ENCODE measurements at regions not wholly inside any gene's neighbourhood (a gene's known extent, or its start where the extent isn't known, plus 50 kb on each side); places are given as distances from the start of the nearest gene placed in this dataset.
"Not testable (repeated sequence)": the region's sequence is repeated elsewhere in the genome, so short reads cannot be mapped to it uniquely, and the experiment has no call there.

DNA sequence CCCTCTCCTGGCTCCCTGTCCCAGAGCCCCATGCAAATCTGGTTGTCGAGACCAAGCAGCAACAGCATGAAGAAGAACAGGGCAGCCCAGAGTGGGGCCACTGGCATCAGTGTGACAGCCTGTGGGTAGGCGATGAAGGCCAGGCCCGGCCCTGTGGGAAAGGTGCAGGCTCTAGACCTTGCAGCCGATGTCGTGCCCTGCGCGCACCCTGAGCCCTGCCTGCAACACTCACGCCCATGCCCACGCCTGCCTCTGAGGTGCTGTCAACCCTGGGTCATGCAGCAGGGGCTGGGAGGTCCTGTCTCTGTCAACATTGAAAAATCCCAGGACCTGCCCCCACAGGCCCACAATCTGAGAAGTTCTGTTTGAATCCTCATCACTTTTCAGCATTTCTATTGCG is 204.0 kb upstream of the TP53TG3 start:
- H3K9me3 ChIP-seq; H3K27me3 ChIP-seq; H3K4me1 ChIP-seq; H3K36me3 ChIP-seq; DNase-seq (ENCODE audit: low spot score in 2 of 2); H3K4me3 ChIP-seq; intact Hi-C loops (cut with DNase I); H3K27ac ChIP-seq: not testable (repeated sequence)

DNA sequence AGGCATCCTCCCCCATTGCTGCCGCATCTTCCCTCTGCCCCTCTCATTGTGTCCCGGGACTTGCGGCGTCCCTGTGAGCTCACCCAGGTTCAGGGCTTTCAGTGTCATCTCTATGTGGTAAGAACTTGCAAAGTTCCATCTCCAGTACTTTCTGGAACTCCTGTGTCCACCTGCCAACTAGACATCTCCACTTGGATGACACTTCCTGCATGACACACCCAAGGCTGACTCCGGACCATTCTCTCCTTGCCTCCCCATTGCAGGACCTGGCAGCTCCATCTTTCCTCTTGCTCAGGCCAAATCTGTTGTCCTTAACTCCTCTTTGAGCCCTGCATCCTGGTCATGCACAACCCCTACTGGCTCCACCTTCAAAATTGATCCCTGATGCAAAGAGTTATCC is 200.8 kb upstream of the TP53TG3 start:
- H3K4me3 ChIP-seq; H3K27ac ChIP-seq; intact Hi-C loops (cut with DNase I); H3K9me3 ChIP-seq; H3K4me1 ChIP-seq; DNase-seq (ENCODE audit: low spot score in 2 of 2); H3K27me3 ChIP-seq; H3K36me3 ChIP-seq: not testable (repeated sequence)

DNA sequence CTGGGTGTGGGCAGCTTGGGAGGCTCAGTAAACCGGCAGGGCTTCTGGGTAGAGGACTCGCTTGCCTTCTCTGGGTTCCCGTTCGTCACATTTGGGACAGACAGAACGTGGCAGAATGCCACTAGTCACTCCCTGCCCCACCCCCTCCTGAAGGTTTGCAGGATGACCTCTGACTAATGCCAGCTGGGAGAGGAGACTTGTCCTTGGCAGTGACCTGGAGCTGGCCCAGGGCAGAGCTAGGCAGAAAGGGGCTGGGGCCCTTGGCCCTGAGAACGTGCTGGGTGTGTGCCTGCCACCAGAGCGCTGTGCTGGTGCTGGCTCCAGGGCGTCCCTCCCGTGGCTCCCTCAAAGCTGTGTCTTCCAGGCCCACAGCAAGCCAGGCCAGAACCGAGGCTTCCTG is 197.8 kb upstream of the TP53TG3 start:
- H3K27me3 ChIP-seq; H3K4me1 ChIP-seq; intact Hi-C loops (cut with DNase I); H3K9me3 ChIP-seq; DNase-seq (ENCODE audit: low spot score in 2 of 2); H3K4me3 ChIP-seq; H3K27ac ChIP-seq; H3K36me3 ChIP-seq: not testable (repeated sequence)

DNA sequence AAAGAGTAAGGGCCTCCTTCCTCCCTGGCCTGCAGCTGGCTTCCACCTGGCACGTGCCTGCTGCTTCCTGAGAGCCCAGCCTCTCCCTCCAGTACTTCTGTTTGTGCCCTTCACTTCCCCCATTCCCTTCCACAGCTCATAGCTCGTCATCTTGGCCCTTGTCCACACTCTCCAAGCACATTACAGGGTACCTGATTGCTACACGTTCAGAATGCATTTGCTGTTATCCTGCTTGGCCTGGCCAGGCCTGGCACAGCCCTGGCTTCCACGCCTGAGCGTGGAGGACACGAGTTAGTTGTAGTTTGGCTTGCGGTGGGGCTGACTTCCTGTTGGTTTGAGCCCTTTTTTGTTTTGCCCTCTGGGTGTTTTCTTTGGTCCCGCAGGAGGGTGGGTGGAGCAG is 197.2 kb upstream of the TP53TG3 start:
- H3K4me1 ChIP-seq; H3K27ac ChIP-seq; H3K4me3 ChIP-seq; H3K36me3 ChIP-seq; DNase-seq (ENCODE audit: low spot score in 2 of 2); H3K27me3 ChIP-seq; H3K9me3 ChIP-seq; intact Hi-C loops (cut with DNase I): not testable (repeated sequence)

DNA sequence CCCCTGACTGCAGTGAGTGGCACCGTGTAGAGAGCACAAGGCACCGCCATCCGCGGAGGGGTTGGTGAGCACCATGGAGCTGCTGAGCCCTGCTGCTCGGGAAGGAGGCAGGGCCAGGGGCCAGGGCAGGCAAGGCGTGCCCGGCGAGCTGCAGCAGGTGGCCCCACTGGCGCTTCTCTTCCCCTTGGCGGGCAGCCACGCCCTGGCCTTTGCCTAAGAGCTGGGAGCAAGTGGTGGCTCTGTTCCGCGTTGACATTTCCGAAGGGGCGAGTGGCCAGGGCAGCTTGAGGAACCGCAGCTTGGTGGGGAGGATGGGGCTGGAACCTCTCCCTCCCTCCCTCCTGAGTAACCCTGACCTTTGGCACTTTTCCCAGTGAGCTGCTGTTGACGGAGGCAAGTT is 194.7 kb upstream of the TP53TG3 start:
- H3K27me3 ChIP-seq; H3K27ac ChIP-seq; intact Hi-C loops (cut with DNase I); H3K36me3 ChIP-seq; DNase-seq (ENCODE audit: low spot score in 2 of 2); H3K9me3 ChIP-seq; H3K4me1 ChIP-seq; H3K4me3 ChIP-seq: not testable (repeated sequence)

DNA sequence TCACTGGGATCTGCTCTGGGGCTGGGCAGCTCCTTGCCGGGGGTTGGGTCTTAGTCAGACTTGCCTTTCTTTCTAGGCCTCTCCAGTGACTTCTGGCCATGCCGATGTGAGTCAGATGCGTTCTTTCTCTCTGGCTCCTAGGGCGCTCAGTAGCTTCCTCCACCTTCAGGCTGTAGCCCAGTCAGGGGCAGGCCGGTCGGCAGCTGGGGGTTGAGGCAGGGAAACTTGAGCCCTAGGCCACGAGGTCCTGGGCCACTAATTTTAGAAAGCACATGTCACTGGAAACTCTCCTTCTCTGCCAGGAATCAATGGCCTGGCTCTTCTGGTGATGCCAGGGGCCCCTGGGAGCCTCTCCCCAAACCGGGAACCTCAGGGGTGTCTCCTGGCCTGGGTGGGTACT is 192.4 kb upstream of the TP53TG3 start:
- H3K27ac ChIP-seq; DNase-seq (ENCODE audit: low spot score in 2 of 2); H3K27me3 ChIP-seq; H3K36me3 ChIP-seq; H3K4me1 ChIP-seq; intact Hi-C loops (cut with DNase I); H3K4me3 ChIP-seq; H3K9me3 ChIP-seq: not testable (repeated sequence)

DNA sequence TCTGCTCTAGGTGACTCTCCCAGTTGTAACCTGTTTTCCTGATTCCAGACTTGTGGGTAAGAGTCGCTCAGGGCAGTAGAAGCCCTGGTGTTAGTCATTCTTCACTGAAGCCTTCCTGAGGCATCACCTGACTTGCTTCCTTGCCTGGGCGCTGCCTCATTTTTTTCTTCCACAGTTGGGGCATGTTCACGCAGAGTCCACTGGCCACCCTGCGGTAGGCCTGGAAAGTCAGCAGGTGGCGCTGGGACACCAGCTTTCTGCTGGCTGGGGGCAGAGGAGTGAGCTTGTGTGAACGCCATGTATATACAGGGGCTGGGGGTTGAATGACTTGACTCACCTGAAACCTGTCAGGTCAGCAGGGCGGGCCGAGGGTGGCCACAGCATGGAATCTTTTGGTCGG is 189.3 kb upstream of the TP53TG3 start:
- H3K36me3 ChIP-seq; DNase-seq (ENCODE audit: low spot score in 2 of 2); intact Hi-C loops (cut with DNase I); H3K27me3 ChIP-seq; H3K27ac ChIP-seq; H3K4me3 ChIP-seq; H3K9me3 ChIP-seq; H3K4me1 ChIP-seq: not testable (repeated sequence)

DNA sequence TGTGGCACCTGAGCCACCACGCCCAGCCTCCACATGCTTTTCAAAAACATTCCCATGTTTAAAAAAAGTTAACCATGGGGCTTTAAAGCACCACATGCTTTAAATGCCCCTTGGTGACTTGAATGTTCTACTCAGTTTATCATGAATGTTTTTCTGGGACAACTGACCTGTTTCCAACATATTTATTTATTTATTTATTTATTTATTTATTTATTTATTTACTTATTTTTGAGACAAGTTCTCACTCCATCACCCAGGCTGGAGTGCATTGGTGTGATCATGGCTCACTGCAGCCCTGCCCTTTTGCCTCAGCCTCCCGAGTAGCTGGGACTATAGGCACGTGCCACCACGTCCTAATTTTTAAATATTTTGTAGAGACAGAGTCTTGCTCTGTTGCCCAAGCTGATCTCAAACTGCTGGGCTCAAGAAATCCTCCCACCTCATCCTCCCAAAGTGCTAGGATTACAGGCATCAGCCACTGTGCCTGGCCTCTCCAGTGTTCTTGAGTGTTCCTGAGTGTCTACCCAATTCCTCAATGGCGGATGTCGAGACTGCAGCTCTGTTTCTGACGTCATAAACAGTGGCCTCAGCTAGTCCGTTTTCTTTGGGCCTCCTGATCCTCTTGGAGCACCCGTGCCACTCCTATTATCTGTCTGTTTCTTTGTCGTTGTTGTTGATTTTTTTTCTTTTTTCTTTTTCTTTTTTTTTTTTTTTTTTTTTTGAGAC is 185.7 kb upstream of the TP53TG3 start:
- DNase-seq (ENCODE audit: low spot score in 2 of 2): peak in 1 of 2 donors; percentile 5

DNA sequence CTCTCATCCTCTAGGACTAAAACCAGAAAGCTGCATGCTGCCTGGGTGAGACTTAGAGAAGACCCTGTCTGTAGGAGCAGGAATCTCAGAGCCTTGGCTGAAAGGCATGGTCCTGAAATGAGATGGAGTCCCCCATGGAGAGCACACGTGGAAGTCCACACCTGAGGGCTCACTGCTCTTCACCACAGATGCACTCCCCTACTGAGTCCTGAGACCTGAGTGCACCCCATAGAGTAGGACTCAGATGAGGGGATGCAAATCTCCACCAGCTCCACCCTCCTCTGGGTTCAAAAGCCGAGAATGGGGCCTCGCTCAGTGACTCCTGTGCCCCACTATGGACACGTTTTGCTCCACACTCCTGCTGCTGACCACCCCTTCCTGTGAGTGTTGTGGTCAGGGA is 171.4 kb upstream of the TP53TG3 start:
- H3K9me3 ChIP-seq; H3K4me3 ChIP-seq; H3K4me1 ChIP-seq; DNase-seq (ENCODE audit: low spot score in 2 of 2); H3K36me3 ChIP-seq; intact Hi-C loops (cut with DNase I); H3K27ac ChIP-seq; H3K27me3 ChIP-seq: not testable (repeated sequence)

More for the DNA sequence above, 185.7 kb upstream of the TP53TG3 start:
- H3K9me3 ChIP-seq; H3K27ac ChIP-seq; H3K4me1 ChIP-seq; H3K4me3 ChIP-seq; H3K27me3 ChIP-seq; H3K36me3 ChIP-seq; intact Hi-C loops (cut with DNase I): not testable (repeated sequence)

DNA sequence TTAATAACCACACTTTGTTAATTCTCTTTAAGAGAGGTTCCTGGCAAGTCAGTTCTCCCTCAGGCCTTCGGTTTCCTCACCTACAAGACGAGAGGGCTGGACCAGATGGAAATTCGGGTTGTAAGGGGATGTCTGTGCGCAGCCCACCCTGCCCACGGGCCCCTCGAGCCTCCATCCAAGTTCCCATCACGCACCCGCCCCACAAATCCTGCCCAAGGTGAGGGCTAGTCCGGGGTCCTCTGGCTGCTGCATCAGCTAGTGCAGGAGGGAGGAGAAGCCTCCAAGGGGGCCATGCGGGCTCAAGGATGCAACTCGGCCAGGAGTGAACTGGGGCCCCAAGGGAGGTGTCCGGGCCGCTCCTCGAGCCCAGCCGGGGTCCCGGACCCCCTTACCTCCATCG is 169.6 kb upstream of the TP53TG3 start:
- DNase-seq (ENCODE audit: low spot score in 2 of 2); H3K27ac ChIP-seq; H3K4me3 ChIP-seq; H3K36me3 ChIP-seq; intact Hi-C loops (cut with DNase I); H3K27me3 ChIP-seq; H3K4me1 ChIP-seq; H3K9me3 ChIP-seq: not testable (repeated sequence)

DNA sequence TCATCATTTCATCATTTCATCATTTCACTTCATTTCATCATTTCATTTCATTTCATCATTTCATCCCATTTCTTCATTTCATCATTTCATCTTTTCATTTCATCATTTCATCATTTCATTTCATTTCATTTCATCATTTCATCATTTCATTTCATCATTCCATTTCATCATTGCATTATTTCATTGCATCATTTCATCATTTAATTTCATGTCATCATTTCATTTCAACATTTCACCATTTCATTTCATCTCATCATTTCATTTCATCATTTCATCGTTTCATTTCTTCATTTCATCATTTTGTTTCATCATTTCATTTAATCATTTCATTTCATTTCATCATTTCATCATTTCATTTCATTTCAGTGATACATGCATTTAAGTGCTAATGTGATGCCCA is 166.9 kb upstream of the TP53TG3 start:
- H3K4me1 ChIP-seq; H3K36me3 ChIP-seq; H3K27ac ChIP-seq; intact Hi-C loops (cut with DNase I); DNase-seq (ENCODE audit: low spot score in 2 of 2); H3K4me3 ChIP-seq; H3K27me3 ChIP-seq; H3K9me3 ChIP-seq: not testable (repeated sequence)

DNA sequence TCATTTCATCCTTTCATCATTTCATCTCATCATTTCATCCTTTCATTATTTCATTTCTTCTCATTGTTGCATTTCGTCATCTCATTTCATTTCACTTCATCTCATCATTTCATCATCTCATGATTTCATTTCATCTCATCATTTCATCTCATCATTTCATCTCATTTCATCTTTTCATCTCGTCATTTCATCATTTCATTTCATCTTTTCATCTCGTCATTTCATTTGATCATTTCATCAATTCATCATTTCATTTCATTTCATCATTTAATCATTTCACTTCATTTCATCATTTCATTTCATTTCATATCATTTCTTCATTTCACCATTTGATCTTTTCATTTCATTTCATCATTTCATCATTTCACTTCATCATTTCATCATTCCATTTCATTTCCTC is 131.3 kb upstream of the TP53TG3 start:
- H3K9me3 ChIP-seq; intact Hi-C loops (cut with DNase I); DNase-seq (ENCODE audit: low spot score in 2 of 2); H3K36me3 ChIP-seq; H3K27me3 ChIP-seq; H3K27ac ChIP-seq; H3K4me1 ChIP-seq; H3K4me3 ChIP-seq: not testable (repeated sequence)

DNA sequence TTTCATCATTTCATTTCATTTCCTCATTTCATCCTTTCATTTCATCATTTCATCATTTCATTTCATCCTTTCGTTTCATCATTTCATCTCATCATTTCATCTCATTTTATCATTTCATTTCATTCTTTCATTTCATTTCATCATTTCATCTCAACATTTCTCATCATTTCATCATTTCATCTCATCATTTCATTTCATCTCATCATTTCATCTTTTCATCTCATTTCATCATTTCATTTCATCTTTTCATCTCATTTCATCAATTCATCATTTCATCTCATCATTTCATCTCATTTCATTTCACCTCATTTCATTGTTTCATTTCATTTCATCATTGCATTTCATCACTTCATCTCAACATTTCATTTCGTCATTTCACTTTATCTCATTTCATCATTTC is 129.7 kb upstream of the TP53TG3 start:
- intact Hi-C loops (cut with DNase I); H3K36me3 ChIP-seq; DNase-seq (ENCODE audit: low spot score in 2 of 2); H3K9me3 ChIP-seq; H3K27ac ChIP-seq; H3K27me3 ChIP-seq; H3K4me1 ChIP-seq; H3K4me3 ChIP-seq: not testable (repeated sequence)
